HEK293 (cell line): ENCODE measurements at regions not wholly inside any gene's neighbourhood (a gene's known extent, or its start where the extent isn't known, plus 50 kb on each side); places are given as distances from the start of the nearest gene placed in this dataset.
A peak's percentile ranks its signal among the peaks of the same experiment; 100 is the strongest.

Source experiments
- CTCF ChIA-PET: fragments of 350-600 bp; formaldehyde crosslinking; extraction: SDS; loops from one replicate; lab custom pipeline; 2021; ENCODE audit warnings: antibody characterized with exemption; lab: Yijun Ruan, JAX
- POLR2A ChIA-PET: fragments of 300-600 bp; formaldehyde crosslinking; extraction: SDS; loops from one replicate; lab custom pipeline; 2020; ENCODE audit warnings: antibody characterized with exemption, inconsistent platforms; lab: Yijun Ruan, JAX
- H3K27ac ChIP-seq: fragments of 200-500 bp; sonication (Bioruptor generic); 2 replicates; pipeline ENCODE4 v1.5.1; 2014; ENCODE audit warnings: low read depth, low read length, control low read depth, inconsistent platforms; ENCODE audit errors: extremely low read depth
- H3K36me3 ChIP-seq, 2 experiments: fragments of 200-500 bp in 1 of 2; sonication (Bioruptor generic) in 1 of 2; 1 replicate in 1 of 2; 2 replicates in 1 of 2; pipeline ENCODE4 v1.5.1; 2014 to 2017; ENCODE audit warnings: inconsistent platforms in 2 of 2, low read length in 2 of 2; ENCODE audit not compliant: control insufficient read depth in 2 of 2, insufficient read depth in 1 of 2
- H3K4me1 ChIP-seq: fragments of 200-500 bp; sonication (Bioruptor generic); 2 replicates; pipeline ENCODE4 v1.5.1; 2014; ENCODE audit warnings: mild to moderate bottlenecking, low read length, inconsistent platforms; ENCODE audit not compliant: control insufficient read depth, insufficient read depth
- H3K4me3 ChIP-seq: 2 replicates; pipeline ENCODE4 v1.5.1; 2011; ENCODE audit warnings: low read depth, mild to moderate bottlenecking, control low read depth, low read length, moderate library complexity
- H3K9me3 ChIP-seq: fragments of 200-500 bp; sonication (Bioruptor generic); 2 replicates; pipeline ENCODE4 v1.5.1; 2014; ENCODE audit warnings: low read depth, low read length, inconsistent platforms; ENCODE audit not compliant: control insufficient read depth, insufficient read depth
- BCL11B ChIP-seq: fragments of 450-650 bp; formaldehyde crosslinking; IDR thresholded peaks from 2 replicates; pipeline ENCODE4 v1.5.1; 2016; ENCODE audit warnings: low read depth, missing biosample characterization, missing genetic modification characterization
- MZF1 ChIP-seq: fragments of 450-650 bp; formaldehyde crosslinking; IDR thresholded peaks from 2 replicates; pipeline ENCODE4 v1.5.1; 2017; ENCODE audit warnings: missing biosample characterization, missing genetic modification characterization, borderline replicate concordance
- TRIM28 ChIP-seq: IDR thresholded peaks from 2 replicates; pipeline ENCODE4 v1.6.1; 2011; ENCODE audit warnings: low read length, control low read depth, borderline replicate concordance
- ZBTB17 ChIP-seq: fragments of 450-650 bp; formaldehyde crosslinking; IDR thresholded peaks from 2 replicates; pipeline ENCODE4 v1.5.1; 2016; ENCODE audit warnings: missing biosample characterization, missing genetic modification characterization
- ZFP37 ChIP-seq: fragments of 450-650 bp; formaldehyde crosslinking; IDR thresholded peaks from 2 replicates; pipeline ENCODE4 v1.5.1; 2016; ENCODE audit warnings: missing biosample characterization, missing genetic modification characterization
- ZNF121 ChIP-seq: fragments of 450-650 bp; formaldehyde crosslinking; IDR thresholded peaks from 2 replicates; pipeline ENCODE4 v1.5.1; 2016; ENCODE audit warnings: missing biosample characterization, missing genetic modification characterization
- ZNF155 ChIP-seq: fragments of 450-650 bp; formaldehyde crosslinking; IDR thresholded peaks from 2 replicates; pipeline ENCODE4 v1.5.1; 2016; ENCODE audit warnings: missing biosample characterization, missing genetic modification characterization
- ZNF2 ChIP-seq: fragments of 450-650 bp; formaldehyde crosslinking; IDR thresholded peaks from 2 replicates; pipeline ENCODE4 v1.5.1; 2016; ENCODE audit warnings: missing biosample characterization, missing genetic modification characterization
- ZNF214 ChIP-seq: fragments of 450-650 bp; formaldehyde crosslinking; IDR thresholded peaks from 2 replicates; pipeline ENCODE4 v1.5.1; 2017; ENCODE audit warnings: missing biosample characterization, mild to moderate bottlenecking, missing genetic modification characterization, borderline replicate concordance
- ZNF223 ChIP-seq: fragments of 450-650 bp; formaldehyde crosslinking; IDR thresholded peaks from 2 replicates; pipeline ENCODE4 v1.5.1; 2016; ENCODE audit warnings: missing biosample characterization, missing genetic modification characterization
- ZNF404 ChIP-seq: fragments of 450-650 bp; formaldehyde crosslinking; IDR thresholded peaks from 2 replicates; pipeline ENCODE4 v1.5.1; 2017; ENCODE audit warnings: missing biosample characterization, missing genetic modification characterization
- ZNF510 ChIP-seq: fragments of 450-650 bp; formaldehyde crosslinking; IDR thresholded peaks from 2 replicates; pipeline ENCODE4 v1.5.1; 2018; ENCODE audit warnings: mild to moderate bottlenecking, missing genetic modification characterization, missing biosample characterization; ENCODE audit not compliant: insufficient replicate concordance
- ZNF548 ChIP-seq: fragments of 450-650 bp; formaldehyde crosslinking; IDR thresholded peaks from 2 replicates; pipeline ENCODE4 v1.5.1; 2016; ENCODE audit warnings: missing biosample characterization, missing genetic modification characterization
- ZNF555 ChIP-seq: fragments of 450-650 bp; formaldehyde crosslinking; conservative IDR thresholded peaks from 2 replicates; pipeline ENCODE4 v1.5.1; 2017; ENCODE audit warnings: missing biosample characterization, mild to moderate bottlenecking, missing genetic modification characterization, inconsistent platforms
- ZNF561 ChIP-seq: fragments of 450-650 bp; IDR thresholded peaks from 2 replicates; pipeline ENCODE4 v1.5.1; 2018; ENCODE audit warnings: missing biosample characterization, missing genetic modification characterization, borderline replicate concordance
- ZNF624 ChIP-seq: fragments of 450-650 bp; formaldehyde crosslinking; IDR thresholded peaks from 2 replicates; pipeline ENCODE4 v1.5.1; 2017; ENCODE audit warnings: missing biosample characterization, missing genetic modification characterization
- ZNF660 ChIP-seq: fragments of 450-650 bp; IDR thresholded peaks from 2 replicates; pipeline ENCODE4 v1.5.1; 2018; ENCODE audit warnings: missing biosample characterization, mild to moderate bottlenecking, missing genetic modification characterization
- ZNF677 ChIP-seq: fragments of 450-650 bp; IDR thresholded peaks from 2 replicates; pipeline ENCODE4 v1.5.0; 2018; ENCODE audit warnings: missing biosample characterization, mild to moderate bottlenecking, missing genetic modification characterization, moderate library complexity
- ZNF777 ChIP-seq: fragments of 450-650 bp; formaldehyde crosslinking; IDR thresholded peaks from 2 replicates; pipeline ENCODE4 v1.5.1; 2017; ENCODE audit warnings: missing biosample characterization, missing genetic modification characterization, borderline replicate concordance
- TF ChIP-seq, protein P1 (sequence below): fragments of 450-650 bp; formaldehyde crosslinking; IDR thresholded peaks from 2 replicates; pipeline ENCODE4 v1.5.1; 2016; ENCODE audit warnings: missing biosample characterization, missing genetic modification characterization
- TF ChIP-seq, protein P2 (sequence below): fragments of 450-650 bp; formaldehyde crosslinking; IDR thresholded peaks from 2 replicates; pipeline ENCODE4 v1.5.1; 2016; ENCODE audit warnings: missing biosample characterization, missing genetic modification characterization
- TF ChIP-seq, protein P3 (sequence below): fragments of 450-650 bp; formaldehyde crosslinking; IDR thresholded peaks from 2 replicates; pipeline ENCODE4 v1.5.1; 2016; ENCODE audit warnings: missing biosample characterization, missing genetic modification characterization

DNA sequence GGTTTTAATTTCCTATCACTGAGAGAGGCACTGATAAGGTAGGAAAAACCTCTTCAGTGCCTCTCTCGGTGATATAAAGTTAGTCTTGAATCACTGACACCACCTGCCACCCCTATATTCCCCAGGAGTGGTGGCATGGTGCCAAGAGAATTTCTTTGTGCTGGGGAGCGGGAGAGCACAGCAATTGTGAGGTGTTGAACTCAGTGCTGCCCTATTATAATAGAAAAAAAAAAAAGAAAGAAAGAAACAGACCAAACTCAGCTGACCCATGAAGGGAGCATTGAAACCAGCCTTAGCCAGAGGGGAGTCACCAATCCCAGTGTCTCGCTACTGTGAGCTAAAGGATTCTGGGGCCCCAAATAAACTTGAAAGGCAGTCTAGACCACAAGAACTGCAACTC, 201.4 kb upstream of the STT3B start:
- no peak for TF ChIP-seq ZNF624
- TF ChIP-seq ZNF214 (tag by site-specific recombination), result no peak
- POLR2A ChIA-PET, result no interaction called here
- CTCF ChIA-PET, result no interaction called here
- Histone ChIP-seq H3K4me3 (no peak overlapping the region), H3K4me1 (no peaks in the 10 kb centered on the region), H3K36me3 (no peaks in the 10 kb centered on the region), H3K27ac (no peak overlapping the region), H3K9me3 (no peaks in the 10 kb centered on the region)

GRCh38 chr3:31341130-31341529, 191.6 kb upstream of the STT3B start:
- TF ChIP-seq ZNF2 (tag by site-specific recombination) (no peak), ZNF660 (tag by site-specific recombination) (no peak), ZBTB17 (peak; percentile 61)
- TF ChIP-seq, all 188 proteins: peak for 1
- H3K4me1 ChIP-seq, result no peaks in the 10 kb centered on the region
- ChIA-PET CTCF (interaction anchor here (0.5 to 0.6 kb wide), 2 partner anchors 10 to 73 kb away, joined by 3 read pairs; no protein-coding TSS in a partner anchor), POLR2A (no interaction called here)
- no peaks in the 10 kb centered on the region for H3K36me3 ChIP-seq
- H3K4me3 ChIP-seq, result no peak overlapping the region
- H3K9me3 ChIP-seq, result no peaks in the 10 kb centered on the region
- no peak overlapping the region for H3K27ac ChIP-seq

- no peak overlapping the region for H3K27ac ChIP-seq
- CTCF ChIA-PET, result no interaction called here
- H3K4me3 ChIP-seq, result no peak overlapping the region
- no peak for TF ChIP-seq ZNF404
- no peak for TF ChIP-seq ZNF121
- TF ChIP-seq ZNF561 (tag by site-specific recombination), result no peak
- TF ChIP-seq ZNF155 (tag by site-specific recombination), result no peak
- TF ChIP-seq, all 188 proteins: peak for 0
- POLR2A ChIA-PET, result no interaction called here
- Histone ChIP-seq H3K9me3 (no peaks in the 10 kb centered on the region), H3K36me3 (no peaks in the 10 kb centered on the region), H3K4me1 (no peaks in the 10 kb centered on the region)
Observed at GRCh38 chr3:31343075-31343474, 189.7 kb upstream of the STT3B start.

- no peaks in the 10 kb centered on the region for H3K4me1 ChIP-seq
- CTCF ChIA-PET, result interaction anchor here (0.6 kb wide), 1 partner anchor 681 kb away, joined by 3 read pairs; no protein-coding TSS in a partner anchor
- no peak overlapping the region for H3K4me3 ChIP-seq
- no peaks in the 10 kb centered on the region for H3K36me3 ChIP-seq
- no peaks in the 10 kb centered on the region for H3K9me3 ChIP-seq
- POLR2A ChIA-PET, result no interaction called here
- no peak overlapping the region for H3K27ac ChIP-seq
- TF ChIP-seq, protein P1, sequence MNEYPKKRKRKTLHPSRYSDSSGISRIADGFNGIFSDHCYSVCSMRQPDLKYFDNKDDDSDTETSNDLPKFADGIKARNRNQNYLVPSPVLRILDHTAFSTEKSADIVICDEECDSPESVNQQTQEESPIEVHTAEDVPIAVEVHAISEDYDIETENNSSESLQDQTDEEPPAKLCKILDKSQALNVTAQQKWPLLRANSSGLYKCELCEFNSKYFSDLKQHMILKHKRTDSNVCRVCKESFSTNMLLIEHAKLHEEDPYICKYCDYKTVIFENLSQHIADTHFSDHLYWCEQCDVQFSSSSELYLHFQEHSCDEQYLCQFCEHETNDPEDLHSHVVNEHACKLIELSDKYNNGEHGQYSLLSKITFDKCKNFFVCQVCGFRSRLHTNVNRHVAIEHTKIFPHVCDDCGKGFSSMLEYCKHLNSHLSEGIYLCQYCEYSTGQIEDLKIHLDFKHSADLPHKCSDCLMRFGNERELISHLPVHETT (tag by site-specific recombination), result no peak
- TF ChIP-seq ZNF555 (tag by site-specific recombination), result no peak
- TF ChIP-seq, protein P2, sequence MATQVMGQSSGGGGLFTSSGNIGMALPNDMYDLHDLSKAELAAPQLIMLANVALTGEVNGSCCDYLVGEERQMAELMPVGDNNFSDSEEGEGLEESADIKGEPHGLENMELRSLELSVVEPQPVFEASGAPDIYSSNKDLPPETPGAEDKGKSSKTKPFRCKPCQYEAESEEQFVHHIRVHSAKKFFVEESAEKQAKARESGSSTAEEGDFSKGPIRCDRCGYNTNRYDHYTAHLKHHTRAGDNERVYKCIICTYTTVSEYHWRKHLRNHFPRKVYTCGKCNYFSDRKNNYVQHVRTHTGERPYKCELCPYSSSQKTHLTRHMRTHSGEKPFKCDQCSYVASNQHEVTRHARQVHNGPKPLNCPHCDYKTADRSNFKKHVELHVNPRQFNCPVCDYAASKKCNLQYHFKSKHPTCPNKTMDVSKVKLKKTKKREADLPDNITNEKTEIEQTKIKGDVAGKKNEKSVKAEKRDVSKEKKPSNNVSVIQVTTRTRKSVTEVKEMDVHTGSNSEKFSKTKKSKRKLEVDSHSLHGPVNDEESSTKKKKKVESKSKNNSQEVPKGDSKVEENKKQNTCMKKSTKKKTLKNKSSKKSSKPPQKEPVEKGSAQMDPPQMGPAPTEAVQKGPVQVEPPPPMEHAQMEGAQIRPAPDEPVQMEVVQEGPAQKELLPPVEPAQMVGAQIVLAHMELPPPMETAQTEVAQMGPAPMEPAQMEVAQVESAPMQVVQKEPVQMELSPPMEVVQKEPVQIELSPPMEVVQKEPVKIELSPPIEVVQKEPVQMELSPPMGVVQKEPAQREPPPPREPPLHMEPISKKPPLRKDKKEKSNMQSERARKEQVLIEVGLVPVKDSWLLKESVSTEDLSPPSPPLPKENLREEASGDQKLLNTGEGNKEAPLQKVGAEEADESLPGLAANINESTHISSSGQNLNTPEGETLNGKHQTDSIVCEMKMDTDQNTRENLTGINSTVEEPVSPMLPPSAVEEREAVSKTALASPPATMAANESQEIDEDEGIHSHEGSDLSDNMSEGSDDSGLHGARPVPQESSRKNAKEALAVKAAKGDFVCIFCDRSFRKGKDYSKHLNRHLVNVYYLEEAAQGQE (tag by site-specific recombination), result no peak
- no peak for TF ChIP-seq BCL11B (tag by site-specific recombination)
- no peak for TF ChIP-seq MZF1 (tag by site-specific recombination)
- TF ChIP-seq, protein P3, sequence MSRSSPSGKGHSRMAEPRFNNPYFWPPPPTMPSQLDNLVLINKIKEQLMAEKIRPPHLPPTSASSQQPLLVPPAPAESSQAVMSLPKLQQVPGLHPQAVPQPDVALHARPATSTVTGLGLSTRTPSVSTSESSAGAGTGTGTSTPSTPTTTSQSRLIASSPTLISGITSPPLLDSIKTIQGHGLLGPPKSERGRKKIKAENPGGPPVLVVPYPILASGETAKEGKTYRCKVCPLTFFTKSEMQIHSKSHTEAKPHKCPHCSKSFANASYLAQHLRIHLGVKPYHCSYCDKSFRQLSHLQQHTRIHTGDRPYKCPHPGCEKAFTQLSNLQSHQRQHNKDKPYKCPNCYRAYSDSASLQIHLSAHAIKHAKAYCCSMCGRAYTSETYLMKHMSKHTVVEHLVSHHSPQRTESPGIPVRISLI (tag by site-specific recombination), result no peak
- no peak for TF ChIP-seq ZNF660 (tag by site-specific recombination)
- no peak for TF ChIP-seq ZNF223 (tag by site-specific recombination)
- no peak for TF ChIP-seq ZNF510 (tag by site-specific recombination)
- TF ChIP-seq TRIM28, result no peak
- TF ChIP-seq ZNF548 (tag by site-specific recombination), result no peak
- TF ChIP-seq ZNF777, result no peak
- TF ChIP-seq ZNF677 (tag by site-specific recombination), result no peak
- TF ChIP-seq ZFP37 (tag by site-specific recombination), result no peak
Observed at GRCh38 chr3:31345581-31345980, 187.1 kb upstream of the STT3B start.
